ENCODE measurements at regions not wholly inside any gene's neighbourhood (a gene's known extent, or its start where the extent isn't known, plus 50 kb on each side); places are given as distances from the start of the nearest gene placed in this dataset.

GRCh38 chr5:142425286-142426065 is 100.7 kb upstream of the SPRY4 start:
- no peak for TF ChIP-seq POLR2A (IDR thresholded peaks at IDR 0.05; ENCODE audit: low read depth, low read length)
- no peak for TF ChIP-seq TAF1 (IDR thresholded peaks at IDR 0.05; ENCODE audit: low read depth, low read length)

All from GM12891 (cell line).